A673 (cell line): ENCODE measurements at regions not wholly inside any gene's neighbourhood (a gene's known extent, or its start where the extent isn't known, plus 50 kb on each side); places are given as distances from the start of the nearest gene placed in this dataset.

Experiments used
- EZH2 ChIP-seq: fragments of 200-600 bp; sonication (generic); IDR thresholded peaks from 2 replicates; pipeline ENCODE4 v1.6.1; 2017; ENCODE audit warnings: borderline replicate concordance, low read depth, mild to moderate bottlenecking, mixed read lengths, antibody characterized with exemption, low read length; ENCODE audit not compliant: poor library complexity, severe bottlenecking
- TF ChIP-seq, protein P1 (sequence below): fragments of 300-800, 200-600 bp; sonication (generic); conservative IDR thresholded peaks from 2 replicates; pipeline ENCODE4 v1.5.1; 2017; ENCODE audit warnings: low read depth, mild to moderate bottlenecking, antibody characterized with exemption, low read length, moderate library complexity, mixed read lengths

- TF ChIP-seq, protein P1, sequence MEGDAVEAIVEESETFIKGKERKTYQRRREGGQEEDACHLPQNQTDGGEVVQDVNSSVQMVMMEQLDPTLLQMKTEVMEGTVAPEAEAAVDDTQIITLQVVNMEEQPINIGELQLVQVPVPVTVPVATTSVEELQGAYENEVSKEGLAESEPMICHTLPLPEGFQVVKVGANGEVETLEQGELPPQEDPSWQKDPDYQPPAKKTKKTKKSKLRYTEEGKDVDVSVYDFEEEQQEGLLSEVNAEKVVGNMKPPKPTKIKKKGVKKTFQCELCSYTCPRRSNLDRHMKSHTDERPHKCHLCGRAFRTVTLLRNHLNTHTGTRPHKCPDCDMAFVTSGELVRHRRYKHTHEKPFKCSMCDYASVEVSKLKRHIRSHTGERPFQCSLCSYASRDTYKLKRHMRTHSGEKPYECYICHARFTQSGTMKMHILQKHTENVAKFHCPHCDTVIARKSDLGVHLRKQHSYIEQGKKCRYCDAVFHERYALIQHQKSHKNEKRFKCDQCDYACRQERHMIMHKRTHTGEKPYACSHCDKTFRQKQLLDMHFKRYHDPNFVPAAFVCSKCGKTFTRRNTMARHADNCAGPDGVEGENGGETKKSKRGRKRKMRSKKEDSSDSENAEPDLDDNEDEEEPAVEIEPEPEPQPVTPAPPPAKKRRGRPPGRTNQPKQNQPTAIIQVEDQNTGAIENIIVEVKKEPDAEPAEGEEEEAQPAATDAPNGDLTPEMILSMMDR = no peak
- TF ChIP-seq EZH2 = no peak
Measured at GRCh38 chr9:106075236-106075959, 381.1 kb downstream of the TMEM38B start.
